ENCODE measurements at regions not wholly inside any gene's neighbourhood (a gene's known extent, or its start where the extent isn't known, plus 50 kb on each side); places are given as distances from the start of the nearest gene placed in this dataset.

- H3K36me3 ChIP-seq: no peaks in the 10 kb centered on the region
Measured at GRCh38 chr10:88023676-88024075, 160.3 kb downstream of the PTEN start.

GRCh38 chr10:88026031-88026430 lies 162.6 kb downstream of the PTEN start:
- no peaks in the 10 kb centered on the region for H3K27me3 ChIP-seq (ENCODE audit: insufficient read depth, low read depth, severe bottlenecking)
- no peak for TF ChIP-seq CTCF (IDR thresholded peaks at IDR 0.05; ENCODE audit: low read depth, low read length)
- no peaks in the 10 kb centered on the region for H3K36me3 ChIP-seq
- DNase-seq: no peak
- peaks cover 3% of the 10 kb centered on the region for H3K9me3 ChIP-seq (ENCODE audit: severe bottlenecking)
- no peak overlapping the region for H3K27ac ChIP-seq
- no peak overlapping the region for H3K4me3 ChIP-seq (ENCODE audit: low read depth, low read length)

More at GRCh38 chr10:88023676-88024075, 160.3 kb downstream of the PTEN start:
- no peak for TF ChIP-seq CTCF (IDR thresholded peaks at IDR 0.05; ENCODE audit: low read depth, low read length)
- H3K27ac ChIP-seq: no peak overlapping the region
- H3K4me3 ChIP-seq (ENCODE audit: low read depth, low read length): no peak overlapping the region
- DNase-seq: no peak
- no peaks in the 10 kb centered on the region for H3K27me3 ChIP-seq (ENCODE audit: insufficient read depth, low read depth, severe bottlenecking)
- peaks cover 3% of the 10 kb centered on the region for H3K9me3 ChIP-seq (ENCODE audit: severe bottlenecking)

- peaks cover 3% of the 10 kb centered on the region for H3K9me3 ChIP-seq (ENCODE audit: severe bottlenecking)
- no peak for TF ChIP-seq CTCF (IDR thresholded peaks at IDR 0.05; ENCODE audit: low read depth, low read length)
- H3K27me3 ChIP-seq (ENCODE audit: insufficient read depth, low read depth, severe bottlenecking): no peaks in the 10 kb centered on the region
- no peak for DNase-seq
- no peak overlapping the region for H3K4me3 ChIP-seq (ENCODE audit: low read depth, low read length)
- no peak overlapping the region for H3K27ac ChIP-seq
- no peaks in the 10 kb centered on the region for H3K36me3 ChIP-seq
Measured at GRCh38 chr10:88027570-88027969, 164.1 kb downstream of the PTEN start.

GRCh38 chr10:88028072-88028471 lies 164.6 kb downstream of the PTEN start:
- H3K36me3 ChIP-seq: no peaks in the 10 kb centered on the region
- H3K27me3 ChIP-seq (ENCODE audit: insufficient read depth, low read depth, severe bottlenecking): no peaks in the 10 kb centered on the region
- H3K27ac ChIP-seq: no peak overlapping the region
- TF ChIP-seq CTCF (IDR thresholded peaks at IDR 0.05; ENCODE audit: low read depth, low read length): no peak
- peaks cover 3% of the 10 kb centered on the region for H3K9me3 ChIP-seq (ENCODE audit: severe bottlenecking)
- no peak for DNase-seq
- no peak overlapping the region for H3K4me3 ChIP-seq (ENCODE audit: low read depth, low read length)

GRCh38 chr10:88028654-88029053 lies 165.2 kb downstream of the PTEN start:
- H3K27ac ChIP-seq: no peak overlapping the region
- peak; percentile 11 for DNase-seq
- no peaks in the 10 kb centered on the region for H3K9me3 ChIP-seq (ENCODE audit: severe bottlenecking)
- no peak overlapping the region for H3K4me3 ChIP-seq (ENCODE audit: low read depth, low read length)
- no peak for TF ChIP-seq CTCF (IDR thresholded peaks at IDR 0.05; ENCODE audit: low read depth, low read length)
- H3K27me3 ChIP-seq (ENCODE audit: insufficient read depth, low read depth, severe bottlenecking): no peaks in the 10 kb centered on the region
- no peaks in the 10 kb centered on the region for H3K36me3 ChIP-seq

- no peaks in the 10 kb centered on the region for H3K9me3 ChIP-seq (ENCODE audit: severe bottlenecking)
- H3K27me3 ChIP-seq (ENCODE audit: insufficient read depth, low read depth, severe bottlenecking): peaks cover under 1% of the 10 kb centered on the region
- no peaks in the 10 kb centered on the region for H3K36me3 ChIP-seq
- H3K27ac ChIP-seq: no peak overlapping the region
- no peak for TF ChIP-seq CTCF (IDR thresholded peaks at IDR 0.05; ENCODE audit: low read depth, low read length)
- no peak overlapping the region for H3K4me3 ChIP-seq (ENCODE audit: low read depth, low read length)
- no peak for DNase-seq
Measured at GRCh38 chr10:88032566-88032965, 169.1 kb downstream of the PTEN start.

Data from WERI-Rb-1 (cell line).